Brain microvascular endothelial cell (primary cell): ENCODE measurements at regions not wholly inside any gene's neighbourhood (a gene's known extent, or its start where the extent isn't known, plus 50 kb on each side); places are given as distances from the start of the nearest gene placed in this dataset.

Experiments
- DNase-seq: peaks from one replicate; pipeline ENCODE4 v3.0.0-alpha.2; 2020
- H3K27ac ChIP-seq: fragments of 250-450 bp; sonication (Bioruptor Pico); 2 replicates; pipeline ENCODE4 v1.5.1; 2020; ENCODE audit warnings: mild to moderate bottlenecking, moderate library complexity
- H3K27me3 ChIP-seq: fragments of 250-450 bp; sonication (Bioruptor Pico); replicated peaks from 2 replicates; pipeline ENCODE4 v1.5.1; 2020; ENCODE audit warnings: mild to moderate bottlenecking
- H3K36me3 ChIP-seq: fragments of 250-450 bp; sonication (Bioruptor Pico); replicated peaks from 2 replicates; pipeline ENCODE4 v1.5.1; 2020; ENCODE audit warnings: mild to moderate bottlenecking
- H3K4me3 ChIP-seq: 2 replicates; pipeline ENCODE4 v1.5.1; 2011; ENCODE audit warnings: low read depth, mild to moderate bottlenecking, control low read depth, low read length, moderate library complexity
- in situ Hi-C: cut with HindIII; loops from 2 replicates; pipeline ENCODE4 v1.10.0; 2017; ENCODE audit warnings: low sequenced_read_pairs, low pct_ligation_motif_present
- TF ChIP-seq, protein P1 (sequence below): IDR thresholded peaks from 2 replicates; pipeline ENCODE4 v1.5.1; 2011; ENCODE audit warnings: low read depth, mild to moderate bottlenecking, moderate library complexity, low read length, control low read depth, inconsistent platforms; ENCODE audit errors: missing control alignments

DNA sequence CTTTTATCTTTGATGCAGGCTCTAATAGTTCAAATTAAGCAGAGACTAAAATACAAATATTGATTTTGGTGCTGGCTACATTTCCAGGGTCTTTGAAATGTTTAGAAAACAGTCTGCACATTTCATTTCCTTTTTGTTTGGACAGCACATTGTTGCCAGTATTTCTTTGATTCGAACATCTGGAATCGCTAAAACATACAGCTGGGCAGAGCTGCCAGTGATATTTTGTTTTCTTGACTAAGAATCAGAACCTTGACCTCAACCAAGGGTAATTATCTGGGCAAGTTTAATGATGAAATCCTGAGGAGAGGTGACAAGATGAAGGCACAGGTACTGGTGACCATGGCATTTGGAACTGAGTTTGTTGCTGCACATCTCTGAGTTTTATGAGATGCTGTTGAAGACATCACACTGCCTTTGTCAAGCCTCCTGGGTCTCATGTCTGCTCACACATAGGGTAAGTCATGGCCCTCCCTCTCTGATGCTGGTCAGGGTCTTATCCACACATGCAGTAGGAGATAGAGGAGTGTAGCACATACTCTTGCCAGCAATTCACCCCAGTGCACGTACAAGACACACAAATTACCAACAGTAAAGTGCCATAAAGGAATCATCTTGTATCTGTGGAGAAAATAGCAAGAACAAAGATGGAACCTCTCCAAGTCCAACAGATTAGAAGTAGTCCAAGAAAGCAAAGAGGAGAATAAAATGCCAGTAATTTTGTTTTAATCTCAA, 391.9 kb downstream of the RND3 start:
- H3K27ac ChIP-seq = no peak overlapping the region
- TF ChIP-seq, protein P1, sequence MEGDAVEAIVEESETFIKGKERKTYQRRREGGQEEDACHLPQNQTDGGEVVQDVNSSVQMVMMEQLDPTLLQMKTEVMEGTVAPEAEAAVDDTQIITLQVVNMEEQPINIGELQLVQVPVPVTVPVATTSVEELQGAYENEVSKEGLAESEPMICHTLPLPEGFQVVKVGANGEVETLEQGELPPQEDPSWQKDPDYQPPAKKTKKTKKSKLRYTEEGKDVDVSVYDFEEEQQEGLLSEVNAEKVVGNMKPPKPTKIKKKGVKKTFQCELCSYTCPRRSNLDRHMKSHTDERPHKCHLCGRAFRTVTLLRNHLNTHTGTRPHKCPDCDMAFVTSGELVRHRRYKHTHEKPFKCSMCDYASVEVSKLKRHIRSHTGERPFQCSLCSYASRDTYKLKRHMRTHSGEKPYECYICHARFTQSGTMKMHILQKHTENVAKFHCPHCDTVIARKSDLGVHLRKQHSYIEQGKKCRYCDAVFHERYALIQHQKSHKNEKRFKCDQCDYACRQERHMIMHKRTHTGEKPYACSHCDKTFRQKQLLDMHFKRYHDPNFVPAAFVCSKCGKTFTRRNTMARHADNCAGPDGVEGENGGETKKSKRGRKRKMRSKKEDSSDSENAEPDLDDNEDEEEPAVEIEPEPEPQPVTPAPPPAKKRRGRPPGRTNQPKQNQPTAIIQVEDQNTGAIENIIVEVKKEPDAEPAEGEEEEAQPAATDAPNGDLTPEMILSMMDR = no peak
- in situ Hi-C loops = no loop called here
- H3K36me3 ChIP-seq = no peaks in the 10 kb centered on the region
- no peaks in the 10 kb centered on the region for H3K27me3 ChIP-seq
- H3K4me3 ChIP-seq = no peak overlapping the region
- DNase-seq = no peak

DNA sequence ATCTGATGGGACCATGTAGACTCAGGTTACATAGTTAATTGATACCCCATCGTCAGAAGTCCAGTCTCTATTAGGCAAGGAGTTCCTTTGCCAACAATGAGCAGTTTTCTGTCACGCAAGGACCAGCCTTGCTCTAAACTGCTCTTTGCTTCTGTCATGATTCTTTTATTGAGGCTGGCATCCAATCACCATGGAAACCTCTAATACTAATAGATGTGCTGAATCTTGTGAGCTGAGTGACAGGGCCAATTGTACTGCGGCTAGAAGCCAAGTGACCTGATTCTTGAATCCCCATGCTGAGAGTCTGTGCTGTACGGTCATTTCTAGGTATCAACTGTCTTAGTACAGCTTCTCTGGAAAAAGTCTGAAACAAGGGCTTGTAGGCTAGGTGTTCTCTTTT, 395.6 kb downstream of the RND3 start:
- Histone ChIP-seq H3K4me3 (no peak overlapping the region), H3K36me3 (no peaks in the 10 kb centered on the region), H3K27me3 (no peaks in the 10 kb centered on the region), H3K27ac (no peak overlapping the region)
- in situ Hi-C loops = no loop called here
- TF ChIP-seq, protein P1 = no peak
- no peak for DNase-seq

DNA sequence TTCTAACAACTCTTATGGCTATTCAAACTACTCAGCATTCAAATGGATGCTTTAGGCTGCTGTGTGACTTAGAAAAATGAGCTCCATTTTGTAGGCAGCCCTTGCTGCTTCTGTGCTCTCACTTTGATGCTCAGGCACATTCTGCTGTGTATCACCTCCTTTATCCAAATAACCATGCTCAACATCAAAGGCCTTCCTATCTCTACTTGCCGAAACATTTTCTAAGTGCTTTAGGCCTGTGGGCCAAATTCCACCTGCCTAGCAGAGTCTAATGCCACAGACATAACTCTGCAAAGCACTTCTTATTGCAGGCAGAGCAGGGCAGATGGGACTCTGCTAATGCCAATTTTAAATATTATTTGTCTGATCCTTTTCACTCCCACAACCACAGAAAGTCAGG, 397.4 kb downstream of the RND3 start:
- Histone ChIP-seq H3K36me3 (no peaks in the 10 kb centered on the region), H3K27ac (no peak overlapping the region), H3K27me3 (no peaks in the 10 kb centered on the region), H3K4me3 (no peak overlapping the region)
- TF ChIP-seq, protein P1 = no peak
- in situ Hi-C loops = no loop called here
- DNase-seq = no peak

DNA sequence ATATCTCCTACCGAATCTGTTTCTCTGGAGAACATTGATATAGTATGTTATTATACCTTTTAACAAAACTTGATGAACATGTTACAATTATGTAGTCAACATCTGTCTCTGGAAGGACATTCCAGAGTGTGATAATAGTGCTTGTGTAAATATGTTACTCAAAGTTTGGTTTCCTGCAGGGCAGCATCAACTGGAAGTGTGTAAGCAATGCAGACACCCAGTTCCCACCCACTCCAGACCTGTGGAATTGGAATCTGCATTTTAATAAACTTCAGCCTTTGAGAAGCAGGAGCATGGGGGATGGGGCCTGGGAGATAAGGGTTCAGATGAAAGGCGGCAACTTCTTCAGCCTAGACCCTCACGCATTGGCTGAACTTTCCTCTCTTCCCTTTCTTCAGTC, 398.9 kb downstream of the RND3 start:
- peak; percentile 53 for DNase-seq
- Histone ChIP-seq H3K27me3 (no peaks in the 10 kb centered on the region), H3K27ac (no peak overlapping the region), H3K4me3 (no peak overlapping the region), H3K36me3 (no peaks in the 10 kb centered on the region)
- in situ Hi-C loops = no loop called here
- TF ChIP-seq, protein P1 = no peak

DNA sequence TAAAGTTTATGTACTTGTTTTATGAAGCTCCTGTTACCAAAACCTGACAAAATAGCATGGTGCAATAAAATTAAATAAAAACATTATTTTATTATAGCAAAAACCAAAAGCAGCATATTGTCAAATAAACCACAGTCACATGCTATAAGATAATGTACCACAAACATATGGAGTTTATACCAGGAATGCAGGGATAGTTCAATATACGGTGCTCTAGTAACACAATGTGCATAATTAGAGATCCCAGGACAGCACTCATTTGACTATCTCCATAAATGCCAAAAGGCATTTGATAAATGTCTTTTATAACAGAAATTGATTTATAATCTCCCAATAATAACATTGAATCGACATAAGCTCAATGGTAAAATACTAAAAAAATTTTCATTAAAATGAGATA, 402.0 kb downstream of the RND3 start:
- in situ Hi-C loops = no loop called here
- Histone ChIP-seq H3K27ac (no peak overlapping the region), H3K36me3 (no peaks in the 10 kb centered on the region), H3K27me3 (no peaks in the 10 kb centered on the region), H3K4me3 (no peak overlapping the region)
- DNase-seq = no peak
- TF ChIP-seq, protein P1 = no peak
